CD4-positive, alpha-beta T cell (primary cell): ENCODE measurements at regions not wholly inside any gene's neighbourhood (a gene's known extent, or its start where the extent isn't known, plus 50 kb on each side); places are given as distances from the start of the nearest gene placed in this dataset.

Source experiments
- ATAC-seq: fragments of 200-7000 bp; cut with Tn5 transposase; one replicate; pipeline ENCODE4 v1.10.0; 2022; ENCODE audit warnings: mild to moderate bottlenecking; ENCODE audit not compliant: poor library complexity
- CTCF ChIA-PET: fragments of 350-600 bp; sonication (Branson Sonifier 250); formaldehyde crosslinking; loops from one replicate; lab custom pipeline; 2021; ENCODE audit warnings: antibody characterized with exemption, inconsistent platforms; lab: Charles Lee
- POLR2A ChIA-PET: fragments of 350-600 bp; sonication (Branson Sonifier 250); formaldehyde crosslinking; loops from one replicate; lab custom pipeline; 2021; ENCODE audit warnings: antibody characterized with exemption, inconsistent platforms; lab: Charles Lee
- DNase-seq, 14 experiments: peaks; one replicate each; pipeline ENCODE4 v3.0.0-alpha.2; 2013 to 2020; ENCODE audit warnings: mixed read lengths in 2 of 14
- H3K27ac ChIP-seq, 2 donors: one replicate each; pipeline versions ENCODE4 v1.5.1 to v1.7.0; 2013; ENCODE audit warnings: low read length in 2 of 2, low read depth in 1 of 2, mild to moderate bottlenecking in 1 of 2
- H3K27me3 ChIP-seq, 2 experiments: 1 replicate in 1 of 2; 2 replicates in 1 of 2; pipeline versions ENCODE4 v1.6.1 to v1.7.0; 2013; ENCODE audit warnings: low read length in 2 of 2, control low read depth in 1 of 2, mild to moderate bottlenecking in 1 of 2, moderate library complexity in 1 of 2; ENCODE audit not compliant: insufficient read depth in 2 of 2, control insufficient read depth in 1 of 2
- H3K36me3 ChIP-seq: one replicate; pipeline ENCODE4 v1.6.1; 2013; ENCODE audit warnings: low read length, control low read depth; ENCODE audit not compliant: insufficient read depth
- H3K4me1 ChIP-seq: one replicate; pipeline ENCODE4 v1.6.1; 2013; ENCODE audit warnings: low read length, control low read depth; ENCODE audit not compliant: insufficient read depth
- H3K4me3 ChIP-seq: one replicate; pipeline ENCODE4 v1.5.1; 2013; ENCODE audit warnings: mild to moderate bottlenecking, low read length, moderate library complexity
- H3K9me3 ChIP-seq, 2 experiments: 1 replicate in 1 of 2; 2 replicates in 1 of 2; pipeline versions ENCODE4 v1.6.1 to v1.7.0; 2013; ENCODE audit warnings: low read length in 2 of 2, mild to moderate bottlenecking in 2 of 2, control low read depth in 1 of 2, moderate library complexity in 1 of 2; ENCODE audit not compliant: control insufficient read depth in 1 of 2, insufficient read depth in 1 of 2
- H3K27ac Mint-ChIP-seq: one replicate; pipeline ENCODE4 v1.8.0; 2020; ENCODE audit warnings: mixed read lengths
- H3K27me3 Mint-ChIP-seq: one replicate; pipeline ENCODE4 v1.8.0; 2021; ENCODE audit warnings: mixed read lengths
- H3K36me3 Mint-ChIP-seq: one replicate; pipeline ENCODE4 v1.8.0; 2021; ENCODE audit warnings: low read depth, mixed read lengths
- H3K4me1 Mint-ChIP-seq: one replicate; pipeline ENCODE4 v1.8.0; 2021; ENCODE audit warnings: low read depth, mixed read lengths
- H3K4me3 Mint-ChIP-seq: one replicate; pipeline ENCODE4 v1.8.0; 2020; ENCODE audit warnings: mild to moderate bottlenecking, mixed read lengths
- H3K9me3 Mint-ChIP-seq: one replicate; pipeline ENCODE4 v1.8.0; 2020; ENCODE audit warnings: mixed read lengths
- intact Hi-C, 2 experiments: fragments of 100-400 bp; cut with DNase I in 1 of 2; cut with micrococcal nuclease in 1 of 2; formaldehyde crosslinking; loops; one replicate each; pipeline versions ENCODE4 v1.15.1 to v1.9.0; 2023 to 2025; cut with DNase I, micrococcal nuclease
- TF ChIP-seq, protein P1 (sequence below): fragments of 200-600 bp; IDR thresholded peaks from one replicate; pipeline ENCODE4 v1.8.0; 2022; ENCODE audit warnings: antibody characterized with exemption, mild to moderate bottlenecking

DNA sequence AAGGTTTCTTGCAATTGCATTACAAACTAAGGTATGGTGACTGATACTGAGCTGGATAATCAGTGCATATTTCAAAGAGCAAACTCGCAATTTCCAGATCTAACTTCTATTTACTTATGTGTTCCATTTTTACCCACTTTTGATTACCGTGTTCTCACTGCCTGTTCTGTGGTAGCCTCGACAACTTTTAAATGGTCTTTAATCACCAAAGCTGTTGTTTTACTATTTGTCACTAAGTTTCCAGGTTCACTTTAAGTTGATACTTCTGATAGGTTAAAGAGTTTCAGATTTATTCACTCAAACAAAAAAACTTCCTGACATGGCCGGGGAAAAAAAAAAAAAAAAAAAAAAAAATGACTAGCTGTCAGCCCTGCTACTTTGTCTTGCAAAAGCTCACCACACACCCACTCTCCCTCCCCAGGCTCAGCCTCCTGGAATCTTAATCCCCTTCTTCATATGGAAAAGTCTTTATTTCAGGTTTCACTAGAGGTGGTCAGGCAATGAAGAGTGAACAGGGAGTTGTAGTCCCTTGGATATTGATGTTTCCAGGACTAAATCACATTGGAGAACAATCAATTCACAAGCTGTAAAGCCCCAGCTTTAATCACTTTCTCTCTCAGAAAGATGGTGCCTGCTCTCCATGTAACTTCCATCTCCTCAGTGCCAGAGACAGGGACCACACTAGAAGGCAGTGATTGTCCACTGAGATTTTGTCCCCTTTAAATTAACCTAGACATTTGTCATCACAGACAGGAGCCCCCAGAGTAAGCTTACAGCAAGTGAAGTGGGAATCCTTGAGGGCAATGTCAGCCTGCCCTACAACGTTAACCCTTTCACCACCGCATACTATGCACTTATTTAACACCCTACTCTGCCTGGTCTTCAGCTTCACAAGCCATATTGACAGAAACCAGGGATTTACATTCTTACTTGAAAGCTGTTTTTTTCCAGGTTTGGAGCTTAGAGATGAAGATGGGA, 749.1 kb upstream of the SORCS1 start:
- CTCF ChIA-PET = no interaction called here

DNA sequence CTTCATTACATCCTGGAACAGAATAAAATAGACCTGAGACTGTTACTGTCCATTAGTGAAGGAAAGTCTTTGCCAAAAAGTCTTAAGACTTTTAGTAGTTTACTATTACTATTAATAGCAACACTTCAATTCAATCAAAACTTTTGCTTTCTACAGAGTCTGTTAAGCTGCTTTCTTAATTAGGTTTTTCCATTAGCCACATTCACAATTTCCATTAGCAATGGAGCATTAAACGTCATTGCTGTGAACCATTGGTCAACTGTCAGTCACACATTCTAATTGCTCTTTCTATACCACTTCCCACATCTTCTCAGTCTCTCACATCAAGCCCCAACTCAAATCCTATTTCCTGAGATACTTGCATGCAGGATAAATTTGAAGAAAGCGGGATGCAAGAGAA, 736.6 kb upstream of the SORCS1 start:
- H3K27ac Mint-ChIP-seq = no peak overlapping the region
- intact Hi-C loops = no loop called here
- DNase-seq (no peak), ATAC-seq (no peak)
- ChIA-PET CTCF (no interaction called here), POLR2A (no interaction called here)
- no peaks in the 10 kb centered on the region for H3K36me3 ChIP-seq
- H3K4me3 Mint-ChIP-seq = no peak overlapping the region
- H3K27me3 Mint-ChIP-seq = no peaks in the 10 kb centered on the region
- no peaks in the 10 kb centered on the region for H3K4me1 ChIP-seq
- H3K27me3 ChIP-seq = no peaks in the 10 kb centered on the region
- no peaks in the 10 kb centered on the region for H3K36me3 Mint-ChIP-seq
- H3K4me1 Mint-ChIP-seq = no peaks in the 10 kb centered on the region
- no peak overlapping the region for H3K4me3 ChIP-seq
- peaks cover 4% of the 10 kb centered on the region for H3K9me3 Mint-ChIP-seq
- TF ChIP-seq, protein P1, sequence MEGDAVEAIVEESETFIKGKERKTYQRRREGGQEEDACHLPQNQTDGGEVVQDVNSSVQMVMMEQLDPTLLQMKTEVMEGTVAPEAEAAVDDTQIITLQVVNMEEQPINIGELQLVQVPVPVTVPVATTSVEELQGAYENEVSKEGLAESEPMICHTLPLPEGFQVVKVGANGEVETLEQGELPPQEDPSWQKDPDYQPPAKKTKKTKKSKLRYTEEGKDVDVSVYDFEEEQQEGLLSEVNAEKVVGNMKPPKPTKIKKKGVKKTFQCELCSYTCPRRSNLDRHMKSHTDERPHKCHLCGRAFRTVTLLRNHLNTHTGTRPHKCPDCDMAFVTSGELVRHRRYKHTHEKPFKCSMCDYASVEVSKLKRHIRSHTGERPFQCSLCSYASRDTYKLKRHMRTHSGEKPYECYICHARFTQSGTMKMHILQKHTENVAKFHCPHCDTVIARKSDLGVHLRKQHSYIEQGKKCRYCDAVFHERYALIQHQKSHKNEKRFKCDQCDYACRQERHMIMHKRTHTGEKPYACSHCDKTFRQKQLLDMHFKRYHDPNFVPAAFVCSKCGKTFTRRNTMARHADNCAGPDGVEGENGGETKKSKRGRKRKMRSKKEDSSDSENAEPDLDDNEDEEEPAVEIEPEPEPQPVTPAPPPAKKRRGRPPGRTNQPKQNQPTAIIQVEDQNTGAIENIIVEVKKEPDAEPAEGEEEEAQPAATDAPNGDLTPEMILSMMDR = no peak
- H3K27ac ChIP-seq = no peak overlapping the region
- H3K9me3 ChIP-seq = no peaks in the 10 kb centered on the region

More for the DNA sequence above, 749.1 kb upstream of the SORCS1 start:
- Mint-ChIP-seq H3K4me3 (no peak overlapping the region), H3K27me3 (peaks cover 15% of the 10 kb centered on the region), H3K4me1 (no peaks in the 10 kb centered on the region), H3K27ac (no peak overlapping the region), H3K9me3 (peaks cover 10% of the 10 kb centered on the region), H3K36me3 (no peaks in the 10 kb centered on the region)
- Histone ChIP-seq H3K27ac (no peak overlapping the region), H3K36me3 (no peaks in the 10 kb centered on the region), H3K4me3 (no peak overlapping the region), H3K9me3 (peaks cover 0 to 11% of the 10 kb centered on the region in 2 experiments), H3K4me1 (no peaks in the 10 kb centered on the region), H3K27me3 (peaks cover 0 to 8% of the 10 kb centered on the region in 2 experiments)
- TF ChIP-seq, protein P1 = no peak
- intact Hi-C loops = loop anchor here in 1 of 2 experiments (2.0 kb wide), 1 partner anchor 57 kb away; no protein-coding TSS in a partner anchor
- no peak for DNase-seq
- ATAC-seq = no peak
- POLR2A ChIA-PET = no interaction called here

DNA sequence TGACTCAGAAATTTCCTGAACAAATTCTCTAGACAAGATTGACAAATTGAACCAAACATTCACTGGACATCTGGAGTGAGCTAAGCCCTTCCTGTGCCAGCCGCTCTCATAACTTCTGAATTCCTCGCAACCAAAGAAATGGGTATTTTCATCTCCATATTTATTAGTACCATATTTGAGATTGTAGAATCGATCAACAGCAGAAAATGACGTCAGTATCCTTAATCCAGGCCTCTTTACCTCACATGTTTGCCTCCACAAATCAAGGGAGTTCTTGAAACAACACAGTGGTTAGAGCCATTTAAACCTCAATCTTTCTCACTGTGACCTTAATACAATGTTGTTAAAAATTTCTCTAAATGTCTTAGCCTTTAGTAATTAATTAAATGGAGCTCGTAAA, 735.6 kb upstream of the SORCS1 start:
- POLR2A ChIA-PET = no interaction called here
- TF ChIP-seq, protein P1 = no peak
- H3K4me3 Mint-ChIP-seq = no peak overlapping the region

More for the DNA sequence above, 735.6 kb upstream of the SORCS1 start:
- no peaks in the 10 kb centered on the region for H3K4me1 Mint-ChIP-seq
- intact Hi-C loops = no loop called here
- H3K27me3 Mint-ChIP-seq = no peaks in the 10 kb centered on the region
- no peaks in the 10 kb centered on the region for H3K36me3 ChIP-seq
- no peaks in the 10 kb centered on the region for H3K27me3 ChIP-seq
- no peak overlapping the region for H3K4me3 ChIP-seq
- H3K27ac ChIP-seq = no peak overlapping the region
- H3K4me1 ChIP-seq = no peaks in the 10 kb centered on the region
- H3K9me3 Mint-ChIP-seq = peaks cover 4% of the 10 kb centered on the region
- no peak for DNase-seq
- no peaks in the 10 kb centered on the region for H3K36me3 Mint-ChIP-seq
- no peaks in the 10 kb centered on the region for H3K9me3 ChIP-seq
- no peak overlapping the region for H3K27ac Mint-ChIP-seq
- ATAC-seq = no peak
- CTCF ChIA-PET = no interaction called here
